ENCODE measurements at regions not wholly inside any gene's neighbourhood (a gene's known extent, or its start where the extent isn't known, plus 50 kb on each side); places are given as distances from the start of the nearest gene placed in this dataset.
A peak's percentile ranks its signal among the peaks of the same experiment; 100 is the strongest.

- no peaks in the 10 kb centered on the region for H3K79me2 ChIP-seq (ENCODE audit: control insufficient read depth in 1 of 2, insufficient read depth in 2 of 2, low read length in 2 of 2)
- H3K27ac ChIP-seq (ENCODE audit: low read depth, low read length) = no peak overlapping the region
- no peak overlapping the region for H3K18ac ChIP-seq (ENCODE audit: extremely low read depth, low read length)
- H3K9me3 ChIP-seq (ENCODE audit: insufficient read depth in 2 of 2, low read depth in 1 of 2, low read length in 1 of 2) = no peaks in the 10 kb centered on the region
- H3K79me1 ChIP-seq (ENCODE audit: low read depth, low read length) = no peaks in the 10 kb centered on the region
- H3K4me2 ChIP-seq (ENCODE audit: insufficient read depth in 1 of 2, low read depth in 2 of 2, low read length in 2 of 2) = no peak overlapping the region
- H4K91ac ChIP-seq (replicated peaks; ENCODE audit: insufficient read length, low read length) = no peak overlapping the region
- no peak overlapping the region for H2BK12ac ChIP-seq (ENCODE audit: low read depth, low read length)
- H3K27me3 ChIP-seq (replicated peaks in 1 of 4; ENCODE audit: control insufficient read depth in 3 of 4, extremely low read depth in 1 of 4, insufficient read depth in 3 of 4, low read length in 3 of 4) = no peaks in the 10 kb centered on the region
- H3K56ac ChIP-seq (replicated peaks; ENCODE audit: insufficient read length, low read depth, low read length) = no peak overlapping the region
- POLR2A ChIA-PET (ENCODE audit: partially characterized antibody) = no interaction called here
- CTCF ChIA-PET (ENCODE audit: partially characterized antibody) = interaction anchor here (0.9 to 2.9 kb wide), 5 partner anchors 11 to 167 kb away, joined by 3 to 19 read pairs (median 4); no protein-coding TSS in a partner anchor
- H2AK5ac ChIP-seq (ENCODE audit: low read depth, low read length) = no peak overlapping the region
- H3K4me1 ChIP-seq (replicated peaks in 1 of 4; ENCODE audit: control insufficient read depth in 3 of 4, insufficient read depth in 4 of 4, low read length in 3 of 4) = no peaks in the 10 kb centered on the region; a peak in 3 of 7 replicates
- H2BK120ac ChIP-seq (replicated peaks; ENCODE audit: low read depth, low read length) = no peak overlapping the region
- H2BK5ac ChIP-seq (ENCODE audit: low read depth, low read length) = no peak overlapping the region
- 97% methylated on average over 8 of the region's 8 CpGs; no CpG with 5 or more reads in 1 of the 2 experiments for WGBS, 2 experiments (ENCODE audit: extremely low coverage in 1 of 2, insufficient coverage in 1 of 2, insufficient read length in 1 of 2, insufficient replicate concordance in 2 of 2, low coverage in 1 of 2, low lambda C conversion rate in 2 of 2, missing lambda C conversion rate in 1 of 2)
- DNase-seq (ENCODE audit: low read depth in 1 of 2, low spot score in 2 of 2) (no peak), FAIRE-seq (no peak)
- no peaks in the 10 kb centered on the region for H4K20me1 ChIP-seq (replicated peaks in 1 of 2; ENCODE audit: control insufficient read depth in 1 of 2, insufficient read depth in 2 of 2, low read length in 2 of 2)
- no peak overlapping the region for H4K5ac ChIP-seq (ENCODE audit: insufficient read length, low read depth, low read length)
- H4K8ac ChIP-seq (ENCODE audit: extremely low read depth, insufficient read depth, low read length) = no peak overlapping the region
- H3K4me3 ChIP-seq (ENCODE audit: extremely low read depth in 1 of 4, insufficient read depth in 2 of 4, low read depth in 3 of 4, low read length in 4 of 4) = no peak overlapping the region
- TF ChIP-seq TBP (IDR thresholded peaks at IDR 0.05; ENCODE audit: low read depth, low read length) (no peak), CEBPB (IDR thresholded peaks at IDR 0.05; ENCODE audit: low read depth, low read length) (no peak), FOSL1 (IDR thresholded peaks at IDR 0.05; ENCODE audit: insufficient read depth, low read depth, low read length) (no peak), SIN3A (conservative IDR thresholded peaks at IDR 0.05 in 1 of 2, IDR thresholded peaks at IDR 0.05 in 1 of 2; ENCODE audit: low read depth in 1 of 2, low read length in 2 of 2) (no peak), SP1 (IDR thresholded peaks at IDR 0.05; ENCODE audit: low read depth, low read length) (no peak), RAD21 (IDR thresholded peaks at IDR 0.05 in 1 of 2, conservative IDR thresholded peaks at IDR 0.05 in 1 of 2; ENCODE audit: low read depth in 2 of 2, low read length in 2 of 2) (no peak)
- TF ChIP-seq, protein P1, sequence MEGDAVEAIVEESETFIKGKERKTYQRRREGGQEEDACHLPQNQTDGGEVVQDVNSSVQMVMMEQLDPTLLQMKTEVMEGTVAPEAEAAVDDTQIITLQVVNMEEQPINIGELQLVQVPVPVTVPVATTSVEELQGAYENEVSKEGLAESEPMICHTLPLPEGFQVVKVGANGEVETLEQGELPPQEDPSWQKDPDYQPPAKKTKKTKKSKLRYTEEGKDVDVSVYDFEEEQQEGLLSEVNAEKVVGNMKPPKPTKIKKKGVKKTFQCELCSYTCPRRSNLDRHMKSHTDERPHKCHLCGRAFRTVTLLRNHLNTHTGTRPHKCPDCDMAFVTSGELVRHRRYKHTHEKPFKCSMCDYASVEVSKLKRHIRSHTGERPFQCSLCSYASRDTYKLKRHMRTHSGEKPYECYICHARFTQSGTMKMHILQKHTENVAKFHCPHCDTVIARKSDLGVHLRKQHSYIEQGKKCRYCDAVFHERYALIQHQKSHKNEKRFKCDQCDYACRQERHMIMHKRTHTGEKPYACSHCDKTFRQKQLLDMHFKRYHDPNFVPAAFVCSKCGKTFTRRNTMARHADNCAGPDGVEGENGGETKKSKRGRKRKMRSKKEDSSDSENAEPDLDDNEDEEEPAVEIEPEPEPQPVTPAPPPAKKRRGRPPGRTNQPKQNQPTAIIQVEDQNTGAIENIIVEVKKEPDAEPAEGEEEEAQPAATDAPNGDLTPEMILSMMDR (IDR thresholded peaks at IDR 0.05; ENCODE audit: control extremely low read depth in 1 of 3, insufficient read depth in 1 of 3, low read depth in 1 of 3, low read length in 3 of 3) = peak in 1 of 3 experiments; percentile 4; a peak in 1 of 4 replicates
- no peak overlapping the region for H2BK15ac ChIP-seq (ENCODE audit: low read length)
- H3K23ac ChIP-seq (ENCODE audit: insufficient read length) = no peak overlapping the region
- H3K23me2 ChIP-seq (ENCODE audit: low read depth, low read length) = no peaks in the 10 kb centered on the region
- H2AFZ ChIP-seq (ENCODE audit: low read length) = no peak overlapping the region
- H2BK20ac ChIP-seq (ENCODE audit: low read length) = no peak overlapping the region
- no peak overlapping the region for H3K9ac ChIP-seq (replicated peaks in 1 of 4; ENCODE audit: extremely low read depth in 1 of 4, low read depth in 3 of 4, low read length in 3 of 4)
- no peak overlapping the region for H3K14ac ChIP-seq (ENCODE audit: insufficient read length)
- H3K36me3 ChIP-seq (ENCODE audit: control insufficient read depth in 2 of 4, insufficient read depth in 4 of 4, low read length in 3 of 4) = no peaks in the 10 kb centered on the region
- H3K4ac ChIP-seq (replicated peaks; ENCODE audit: insufficient read length, low read depth, low read length) = no peak overlapping the region
Observed at GRCh38 chr15:47362118-47362905, 355.0 kb upstream of the SEMA6D start.

Data from H1 (cell line).